Progenitor cell of endocrine pancreas (in vitro differentiated cells): ENCODE measurements at regions not wholly inside any gene's neighbourhood (a gene's known extent, or its start where the extent isn't known, plus 50 kb on each side); places are given as distances from the start of the nearest gene placed in this dataset.

ENCODE experiments used
- DNase-seq: peaks from one replicate; pipeline ENCODE4 v3.0.0; 2021; ENCODE audit warnings: low spot score; ENCODE audit not compliant: unreplicated experiment
- H3K27ac Mint-ChIP-seq: 2 replicates; pipeline ENCODE4 v1.8.0; 2021; ENCODE audit warnings: mild to moderate bottlenecking, moderate library complexity, mixed read lengths
- H3K27me3 Mint-ChIP-seq: 2 replicates; pipeline ENCODE4 v1.8.0; 2021; ENCODE audit warnings: mixed read lengths
- H3K36me3 Mint-ChIP-seq: 2 replicates; pipeline ENCODE4 v1.8.0; 2022; ENCODE audit warnings: mixed read lengths; ENCODE audit not compliant: insufficient read depth
- H3K4me1 Mint-ChIP-seq: 2 replicates; pipeline ENCODE4 v1.8.0; 2021; ENCODE audit warnings: low read depth, mixed read lengths
- H3K4me3 Mint-ChIP-seq: 2 replicates; pipeline ENCODE4 v1.8.0; 2021; ENCODE audit warnings: low read depth, mild to moderate bottlenecking, moderate library complexity, mixed read lengths
- H3K9me3 Mint-ChIP-seq: 2 replicates; pipeline ENCODE4 v1.8.0; 2021; ENCODE audit warnings: low read depth, mixed read lengths
- TF ChIP-seq, protein P1 (sequence below): fragments of 200-600 bp; sonication (generic); IDR thresholded peaks from one replicate; pipeline ENCODE4 v1.5.0; 2021; ENCODE audit warnings: antibody characterized with exemption, mild to moderate bottlenecking; ENCODE audit not compliant: unreplicated experiment

DNA sequence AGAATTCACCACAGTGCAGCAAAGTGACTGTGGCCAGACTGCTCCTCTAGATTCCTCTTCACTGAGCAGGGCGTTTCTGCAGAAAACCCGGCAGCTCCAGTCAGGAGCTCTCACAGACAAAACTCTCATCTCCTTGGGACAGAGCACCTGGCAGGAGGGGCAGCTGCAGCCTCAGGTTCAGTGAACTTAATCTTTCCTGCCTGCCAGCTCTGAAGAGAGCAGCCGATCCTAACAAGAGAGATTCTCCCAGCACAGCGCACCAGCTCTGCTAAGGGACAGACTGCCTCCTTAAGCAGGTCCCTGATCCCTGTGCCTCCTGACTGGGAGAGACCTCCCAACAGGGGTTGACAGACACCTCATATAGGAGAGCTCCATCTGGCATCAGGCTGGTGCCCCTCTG is 1065.5 kb downstream of the GRIK2 start:
- Mint-ChIP-seq H3K27me3 (no peaks in the 10 kb centered on the region), H3K9me3 (no peaks in the 10 kb centered on the region), H3K4me1 (no peaks in the 10 kb centered on the region), H3K36me3 (no peaks in the 10 kb centered on the region), H3K4me3 (no peak overlapping the region), H3K27ac (no peak overlapping the region)
- no peak for DNase-seq
- TF ChIP-seq, protein P1, sequence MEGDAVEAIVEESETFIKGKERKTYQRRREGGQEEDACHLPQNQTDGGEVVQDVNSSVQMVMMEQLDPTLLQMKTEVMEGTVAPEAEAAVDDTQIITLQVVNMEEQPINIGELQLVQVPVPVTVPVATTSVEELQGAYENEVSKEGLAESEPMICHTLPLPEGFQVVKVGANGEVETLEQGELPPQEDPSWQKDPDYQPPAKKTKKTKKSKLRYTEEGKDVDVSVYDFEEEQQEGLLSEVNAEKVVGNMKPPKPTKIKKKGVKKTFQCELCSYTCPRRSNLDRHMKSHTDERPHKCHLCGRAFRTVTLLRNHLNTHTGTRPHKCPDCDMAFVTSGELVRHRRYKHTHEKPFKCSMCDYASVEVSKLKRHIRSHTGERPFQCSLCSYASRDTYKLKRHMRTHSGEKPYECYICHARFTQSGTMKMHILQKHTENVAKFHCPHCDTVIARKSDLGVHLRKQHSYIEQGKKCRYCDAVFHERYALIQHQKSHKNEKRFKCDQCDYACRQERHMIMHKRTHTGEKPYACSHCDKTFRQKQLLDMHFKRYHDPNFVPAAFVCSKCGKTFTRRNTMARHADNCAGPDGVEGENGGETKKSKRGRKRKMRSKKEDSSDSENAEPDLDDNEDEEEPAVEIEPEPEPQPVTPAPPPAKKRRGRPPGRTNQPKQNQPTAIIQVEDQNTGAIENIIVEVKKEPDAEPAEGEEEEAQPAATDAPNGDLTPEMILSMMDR = no peak

DNA sequence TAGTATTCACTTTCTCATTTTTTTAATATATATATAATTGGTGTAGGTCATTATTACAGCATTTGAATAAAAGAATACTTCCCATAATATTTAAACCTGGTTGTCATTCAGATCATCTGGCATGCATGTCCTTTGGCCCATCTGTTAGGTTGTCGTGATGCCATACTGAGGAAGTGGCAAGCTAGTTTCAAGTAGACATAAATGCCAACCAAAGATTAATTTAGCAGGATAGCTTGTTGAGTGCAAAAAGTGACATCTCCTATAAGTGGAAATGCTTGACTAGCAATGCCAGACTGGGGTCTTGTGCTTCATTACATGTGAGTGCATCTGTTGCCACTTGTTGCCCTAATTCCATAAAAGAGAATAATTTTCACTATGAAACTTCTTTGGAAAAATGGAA is 1044.7 kb downstream of the GRIK2 start:
- no peaks in the 10 kb centered on the region for H3K9me3 Mint-ChIP-seq
- no peaks in the 10 kb centered on the region for H3K36me3 Mint-ChIP-seq
- TF ChIP-seq, protein P1 = no peak
- H3K4me1 Mint-ChIP-seq = no peaks in the 10 kb centered on the region
- no peak overlapping the region for H3K4me3 Mint-ChIP-seq
- H3K27ac Mint-ChIP-seq = no peak overlapping the region
- no peaks in the 10 kb centered on the region for H3K27me3 Mint-ChIP-seq
- DNase-seq = no peak

DNA sequence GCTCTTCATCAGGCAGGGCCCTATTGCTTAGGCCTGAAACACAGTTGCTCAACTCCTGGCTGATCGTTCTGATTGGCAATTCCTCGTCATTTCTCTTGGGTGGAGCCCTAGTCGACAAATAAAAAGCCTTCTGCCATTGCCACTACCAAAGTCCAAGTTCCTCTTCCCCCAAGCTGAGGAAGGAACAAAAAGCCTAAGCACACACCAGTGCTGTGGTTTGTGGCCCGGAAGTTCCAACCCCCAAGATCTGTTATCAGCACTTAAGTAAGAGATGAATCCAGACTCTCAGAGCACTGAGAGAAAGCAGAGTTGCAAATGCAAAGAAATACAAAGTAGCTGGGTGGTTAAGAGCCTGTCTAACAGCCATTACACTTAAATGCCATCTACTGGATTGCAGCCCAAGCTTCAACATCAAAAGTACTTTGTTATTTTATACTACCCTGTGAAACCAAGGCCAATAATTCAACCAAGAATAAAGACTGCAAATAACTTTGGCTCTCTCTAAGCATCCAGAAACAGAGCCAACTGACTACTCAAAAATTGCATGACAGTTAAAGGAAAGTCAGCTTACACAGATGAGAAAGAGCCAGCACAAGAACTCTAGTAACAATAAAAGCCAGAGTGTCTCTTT is 1024.0 kb downstream of the GRIK2 start:
- no peaks in the 10 kb centered on the region for H3K36me3 Mint-ChIP-seq
- H3K27me3 Mint-ChIP-seq = no peaks in the 10 kb centered on the region
- no peaks in the 10 kb centered on the region for H3K9me3 Mint-ChIP-seq
- H3K27ac Mint-ChIP-seq = no peak overlapping the region
- no peak for DNase-seq
- H3K4me1 Mint-ChIP-seq = no peaks in the 10 kb centered on the region
- H3K4me3 Mint-ChIP-seq = no peak overlapping the region
- TF ChIP-seq, protein P1 = no peak

DNA sequence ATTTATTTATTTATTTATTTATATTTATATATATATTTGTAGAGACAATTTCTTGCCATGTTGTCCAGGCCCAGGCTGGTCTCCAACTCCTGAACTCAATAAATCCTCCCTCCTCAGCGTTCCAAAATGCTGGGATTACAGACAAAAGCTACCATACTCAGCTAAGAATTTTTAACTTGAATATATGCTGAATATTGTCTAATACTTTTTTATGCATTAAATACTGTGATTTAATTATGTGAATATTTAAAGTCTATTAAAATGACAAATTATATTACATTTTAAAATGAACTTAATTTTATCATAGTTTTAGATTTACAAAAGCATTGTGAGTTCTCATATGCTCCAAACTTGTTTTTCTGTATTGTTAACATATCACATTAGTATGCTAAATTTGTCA is 1022.4 kb downstream of the GRIK2 start:
- no peak overlapping the region for H3K4me3 Mint-ChIP-seq
- no peaks in the 10 kb centered on the region for H3K27me3 Mint-ChIP-seq
- H3K27ac Mint-ChIP-seq = no peak overlapping the region
- H3K4me1 Mint-ChIP-seq = no peaks in the 10 kb centered on the region
- TF ChIP-seq, protein P1 = no peak
- no peaks in the 10 kb centered on the region for H3K9me3 Mint-ChIP-seq
- no peak for DNase-seq
- no peaks in the 10 kb centered on the region for H3K36me3 Mint-ChIP-seq

DNA sequence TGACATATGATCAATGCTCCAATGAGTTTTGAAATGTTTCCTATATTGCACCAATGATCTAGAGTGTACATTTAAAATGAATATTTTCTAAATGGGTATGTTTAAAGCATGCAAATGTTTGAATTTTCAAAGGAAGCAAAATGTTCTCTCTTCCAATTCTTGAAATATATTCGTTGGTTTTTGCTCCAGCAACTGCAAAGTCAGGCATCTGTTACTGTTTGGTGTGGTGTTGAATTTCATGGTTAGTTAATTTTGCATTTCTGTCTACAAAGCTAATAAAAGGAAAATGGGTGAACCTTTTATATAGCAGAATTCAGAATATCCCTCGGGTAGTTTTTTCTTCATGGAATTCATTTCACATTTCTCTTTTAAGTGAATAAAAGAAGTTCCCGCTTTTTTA is 1018.3 kb downstream of the GRIK2 start:
- no peaks in the 10 kb centered on the region for H3K4me1 Mint-ChIP-seq
- H3K9me3 Mint-ChIP-seq = peaks cover under 1% of the 10 kb centered on the region
- no peak for DNase-seq
- TF ChIP-seq, protein P1 = no peak
- H3K36me3 Mint-ChIP-seq = no peaks in the 10 kb centered on the region
- no peak overlapping the region for H3K4me3 Mint-ChIP-seq
- no peak overlapping the region for H3K27ac Mint-ChIP-seq
- H3K27me3 Mint-ChIP-seq = no peaks in the 10 kb centered on the region
